ENCODE measurements at regions not wholly inside any gene's neighbourhood (a gene's known extent, or its start where the extent isn't known, plus 50 kb on each side); places are given as distances from the start of the nearest gene placed in this dataset.
"Not testable (repeated sequence)": the region's sequence is repeated elsewhere in the genome, so short reads cannot be mapped to it uniquely, and the experiment has no call there.

- no peak for DNase-seq (ENCODE audit: low spot score)
Observed at GRCh38 chr2:8312221-8312620, 369.6 kb upstream of the ID2 start.

- peak; percentile 51 for DNase-seq (ENCODE audit: low spot score)
Observed at GRCh38 chr2:8312861-8313830, 368.7 kb upstream of the ID2 start.

- DNase-seq (ENCODE audit: low spot score) = no peak
Observed at GRCh38 chr2:8314063-8314462, 367.8 kb upstream of the ID2 start.

GRCh38 chr2:8315531-8316165, 366.2 kb upstream of the ID2 start:
- no peak for DNase-seq (ENCODE audit: low spot score)

- no peak for DNase-seq (ENCODE audit: low spot score)
Observed at GRCh38 chr2:8316356-8316755, 365.5 kb upstream of the ID2 start.

GRCh38 chr2:8317418-8317817, 364.4 kb upstream of the ID2 start:
- no peak for DNase-seq (ENCODE audit: low spot score)

GRCh38 chr2:8319219-8319618, 362.6 kb upstream of the ID2 start:
- peak; percentile 68 for DNase-seq (ENCODE audit: low spot score)

- peak; percentile 30 for DNase-seq (ENCODE audit: low spot score)
Observed at GRCh38 chr2:8320311-8321066, 361.4 kb upstream of the ID2 start.

GRCh38 chr2:8322634-8323033, 359.2 kb upstream of the ID2 start:
- no peak for DNase-seq (ENCODE audit: low spot score)

GRCh38 chr2:8324164-8324856, 357.5 kb upstream of the ID2 start:
- no peak for DNase-seq (ENCODE audit: low spot score)

GRCh38 chr2:8324901-8325300, 357.0 kb upstream of the ID2 start:
- no peak for DNase-seq (ENCODE audit: low spot score)

- DNase-seq (ENCODE audit: low spot score) = no peak
Observed at GRCh38 chr2:8327371-8328100, 354.3 kb upstream of the ID2 start.

- DNase-seq (ENCODE audit: low spot score) = no peak
Observed at GRCh38 chr2:8328217-8328616, 353.6 kb upstream of the ID2 start.

- DNase-seq (ENCODE audit: low spot score) = no peak
Observed at GRCh38 chr2:8329660-8330622, 351.9 kb upstream of the ID2 start.

- DNase-seq (ENCODE audit: low spot score) = no peak
Observed at GRCh38 chr2:8331068-8331467, 350.8 kb upstream of the ID2 start.

GRCh38 chr2:8332646-8333045, 349.2 kb upstream of the ID2 start:
- DNase-seq (ENCODE audit: low spot score) = no peak

- DNase-seq (ENCODE audit: low spot score) = no peak
Observed at GRCh38 chr2:8333177-8333831, 348.6 kb upstream of the ID2 start.

- not testable (repeated sequence) for DNase-seq (ENCODE audit: low spot score)
Observed at GRCh38 chr2:8333832-8334187, 348.0 kb upstream of the ID2 start.

- DNase-seq (ENCODE audit: low spot score) = no peak
Observed at GRCh38 chr2:8334866-8335325, 347.0 kb upstream of the ID2 start.

GRCh38 chr2:8335801-8336200, 346.1 kb upstream of the ID2 start:
- no peak for DNase-seq (ENCODE audit: low spot score)
